Ascending aorta (tissue), 2 donors: ENCODE measurements at regions not wholly inside any gene's neighbourhood (a gene's known extent, or its start where the extent isn't known, plus 50 kb on each side); places are given as distances from the start of the nearest gene placed in this dataset.
"Not testable (repeated sequence)": the region's sequence is repeated elsewhere in the genome, so short reads cannot be mapped to it uniquely, and the experiment has no call there.

Experiments
- DNase-seq, 2 donors: peaks; one replicate each; pipeline ENCODE4 v3.0.0-alpha.2; 2019; ENCODE audit warnings: low spot score in 2 of 2
- H3K27ac ChIP-seq, 2 donors: fragments of 200-600 bp; sonication (generic); one replicate each; pipeline ENCODE4 v1.5.1; 2016 to 2017; ENCODE audit warnings: mild to moderate bottlenecking in 1 of 2
- H3K27me3 ChIP-seq: fragments of 200-600 bp; sonication (generic); one replicate; pipeline ENCODE4 v1.5.1; 2017
- H3K36me3 ChIP-seq, 2 donors: fragments of 200-600 bp; sonication (generic); one replicate each; pipeline ENCODE4 v1.5.1; 2016
- H3K4me1 ChIP-seq, 2 donors: fragments of 200-600 bp; sonication (generic); one replicate each; pipeline ENCODE4 v1.5.1; 2016 to 2017; ENCODE audit warnings: mild to moderate bottlenecking in 1 of 2
- H3K4me3 ChIP-seq, 2 donors: fragments of 200-600 bp; sonication (generic); one replicate each; pipeline ENCODE4 v1.5.1; 2016 to 2017; ENCODE audit warnings: mild to moderate bottlenecking in 1 of 2
- H3K9me3 ChIP-seq, 2 donors: fragments of 200-600 bp; sonication (generic); one replicate each; pipeline ENCODE4 v1.5.1; 2016
- intact Hi-C: fragments of 100-400 bp; cut with DNase I; formaldehyde crosslinking; loops from one replicate; pipeline ENCODE4 v1.15.1; 2023
- TF ChIP-seq, protein P1 (sequence below), 3 experiments: fragments of 200-600 bp in 2 of 3; fragments of 450-650 bp in 1 of 3; sonication (generic) in 2 of 3; IDR thresholded peaks; one replicate each; pipeline ENCODE4 v1.5.1; 2016 to 2019; ENCODE audit warnings: antibody characterized with exemption in 3 of 3, mild to moderate bottlenecking in 1 of 3, moderate library complexity in 1 of 3

DNA sequence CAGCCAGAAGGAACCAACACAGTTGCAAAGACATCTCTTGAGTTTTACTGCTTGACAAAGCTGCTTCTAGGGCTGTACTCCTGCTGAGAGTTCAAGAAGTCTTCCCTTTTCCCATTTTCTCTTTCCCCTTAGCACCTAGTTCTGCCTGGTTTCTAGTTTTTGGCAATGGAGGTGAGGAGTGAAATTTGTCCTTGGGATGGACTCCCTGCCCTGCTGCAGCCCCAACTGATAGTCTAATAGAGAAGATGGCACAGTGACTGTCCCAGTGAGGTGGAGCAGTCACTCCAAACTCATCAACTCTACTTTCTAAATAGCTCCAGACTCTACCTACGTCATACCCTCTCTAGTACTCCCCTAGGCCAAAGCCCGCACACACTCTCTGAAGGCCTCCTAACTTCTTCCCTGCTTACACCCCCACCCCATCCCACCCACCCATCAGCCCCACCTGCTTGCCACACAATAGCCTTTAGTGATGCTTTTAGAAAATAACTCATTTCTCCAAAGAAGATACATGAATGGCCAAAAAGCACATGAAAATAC is 164.4 kb downstream of the DDX1 start:
- no peaks in the 10 kb centered on the region for H3K36me3 ChIP-seq
- H3K4me1 ChIP-seq, result peaks cover 0 to 3% of the 10 kb centered on the region in 2 donors
- TF ChIP-seq, protein P1, sequence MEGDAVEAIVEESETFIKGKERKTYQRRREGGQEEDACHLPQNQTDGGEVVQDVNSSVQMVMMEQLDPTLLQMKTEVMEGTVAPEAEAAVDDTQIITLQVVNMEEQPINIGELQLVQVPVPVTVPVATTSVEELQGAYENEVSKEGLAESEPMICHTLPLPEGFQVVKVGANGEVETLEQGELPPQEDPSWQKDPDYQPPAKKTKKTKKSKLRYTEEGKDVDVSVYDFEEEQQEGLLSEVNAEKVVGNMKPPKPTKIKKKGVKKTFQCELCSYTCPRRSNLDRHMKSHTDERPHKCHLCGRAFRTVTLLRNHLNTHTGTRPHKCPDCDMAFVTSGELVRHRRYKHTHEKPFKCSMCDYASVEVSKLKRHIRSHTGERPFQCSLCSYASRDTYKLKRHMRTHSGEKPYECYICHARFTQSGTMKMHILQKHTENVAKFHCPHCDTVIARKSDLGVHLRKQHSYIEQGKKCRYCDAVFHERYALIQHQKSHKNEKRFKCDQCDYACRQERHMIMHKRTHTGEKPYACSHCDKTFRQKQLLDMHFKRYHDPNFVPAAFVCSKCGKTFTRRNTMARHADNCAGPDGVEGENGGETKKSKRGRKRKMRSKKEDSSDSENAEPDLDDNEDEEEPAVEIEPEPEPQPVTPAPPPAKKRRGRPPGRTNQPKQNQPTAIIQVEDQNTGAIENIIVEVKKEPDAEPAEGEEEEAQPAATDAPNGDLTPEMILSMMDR (IDR thresholded peaks at IDR 0.05), result no peak
- H3K4me3 ChIP-seq, result no peak overlapping the region
- H3K9me3 ChIP-seq, result no peaks in the 10 kb centered on the region
- no peak overlapping the region for H3K27ac ChIP-seq
- intact Hi-C loops, result no loop called here
- H3K27me3 ChIP-seq, result no peaks in the 10 kb centered on the region
- DNase-seq, result no peak

DNA sequence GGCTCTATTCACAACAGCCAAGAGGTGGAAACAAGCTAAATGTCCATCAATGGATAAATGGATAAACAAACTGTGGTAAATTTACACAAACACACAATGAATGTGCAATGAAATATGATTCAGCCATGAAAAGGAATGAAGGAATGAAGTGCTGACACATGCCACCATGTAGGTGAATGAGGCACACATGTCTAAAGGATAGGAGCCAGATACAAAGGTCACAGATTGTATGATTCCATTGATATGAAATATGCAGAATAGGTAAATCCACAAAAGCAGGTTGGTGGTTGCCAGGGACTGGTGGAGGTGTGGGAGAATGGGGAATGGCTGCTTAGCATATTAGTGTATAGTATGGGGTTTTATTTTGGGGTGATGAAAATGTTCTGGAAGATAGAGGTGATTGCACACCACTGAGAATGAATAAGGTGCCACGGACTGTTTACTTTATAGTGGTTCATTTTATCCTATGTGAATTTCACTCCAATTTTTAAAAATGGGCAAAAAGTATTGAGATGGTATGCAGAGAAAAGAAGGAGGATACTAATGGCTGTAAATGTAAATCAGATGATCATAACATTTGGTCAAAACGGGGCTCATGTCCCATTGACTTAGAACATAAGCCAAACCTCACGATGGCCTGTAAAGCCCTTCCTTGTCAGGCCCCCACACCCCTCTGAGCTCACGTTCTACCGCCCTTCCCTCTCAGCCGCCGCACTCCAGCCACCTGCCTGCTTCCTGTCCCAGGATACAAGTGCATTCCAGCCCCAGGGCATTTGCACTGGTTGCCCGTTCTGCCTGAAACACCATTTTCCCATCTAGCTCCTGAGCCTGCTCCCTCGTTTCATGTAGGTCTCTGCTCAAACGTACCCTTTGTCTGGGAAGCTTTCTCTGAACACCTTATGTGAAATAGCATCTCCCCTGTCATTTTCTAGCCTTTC is 165.5 kb downstream of the DDX1 start:
- Histone ChIP-seq H3K4me3 (no peak overlapping the region), H3K9me3 (no peaks in the 10 kb centered on the region), H3K4me1 (peaks cover 0 to 3% of the 10 kb centered on the region in 2 donors), H3K36me3 (no peaks in the 10 kb centered on the region), H3K27me3 (no peaks in the 10 kb centered on the region), H3K27ac (no peak overlapping the region)
- no peak for DNase-seq
- TF ChIP-seq, protein P1 (IDR thresholded peaks at IDR 0.05), result no peak
- intact Hi-C loops, result no loop called here

DNA sequence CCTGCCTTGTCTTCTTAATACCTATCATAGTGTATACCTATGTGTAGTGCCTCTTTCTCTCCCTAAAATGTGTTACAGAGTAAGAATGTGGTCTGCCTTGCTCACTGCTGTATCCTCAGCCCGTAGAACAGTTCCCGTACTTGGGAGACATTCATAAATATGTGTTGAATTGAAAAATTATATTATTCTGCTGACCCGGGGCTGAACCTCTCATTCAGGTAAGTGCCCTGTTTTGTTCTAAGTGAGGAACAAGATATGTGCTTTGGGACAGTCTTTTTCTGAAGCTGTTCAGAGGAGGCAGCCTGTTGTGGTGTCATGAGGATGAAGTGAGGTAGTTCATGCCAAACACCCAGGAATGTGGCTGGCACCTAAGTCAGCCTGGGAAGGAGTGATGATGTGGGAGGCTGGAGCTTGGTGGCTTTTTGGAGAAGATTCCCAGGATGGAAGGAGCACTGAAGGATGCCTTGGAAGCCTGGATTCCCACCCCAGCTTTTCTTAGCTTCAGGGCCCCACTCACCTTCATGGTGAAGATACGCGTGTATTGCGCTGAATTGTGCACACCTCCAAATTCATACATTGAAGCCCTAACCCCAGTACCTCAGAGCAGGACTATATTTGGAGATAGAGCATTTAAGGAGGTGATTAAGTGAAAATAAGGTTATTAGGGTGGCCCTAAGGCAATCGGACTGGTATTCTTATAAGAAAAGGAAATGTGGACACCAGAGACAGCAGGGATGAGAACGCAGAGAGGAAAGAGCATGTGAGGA is 166.3 kb downstream of the DDX1 start:
- no peaks in the 10 kb centered on the region for H3K9me3 ChIP-seq

DNA sequence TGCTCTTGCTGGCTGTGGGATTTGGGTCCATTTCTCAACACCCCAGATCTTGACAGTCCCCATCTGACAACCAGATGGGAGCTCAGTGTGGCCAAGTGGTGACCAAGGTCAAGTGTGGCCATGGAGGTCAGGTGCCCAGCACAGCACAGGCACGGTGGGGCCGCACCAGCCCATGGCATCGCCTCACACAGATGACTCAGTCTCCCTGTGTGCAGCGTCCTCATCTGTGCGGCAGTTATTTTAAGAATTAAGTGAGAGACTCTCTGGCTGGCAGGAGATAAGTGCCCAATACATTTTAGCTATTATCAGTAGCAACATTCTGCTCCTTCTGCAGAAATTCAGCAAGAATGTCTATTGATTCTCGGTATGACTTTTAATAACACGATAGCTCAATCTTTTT is 167.2 kb downstream of the DDX1 start:
- H3K36me3 ChIP-seq, result no peaks in the 10 kb centered on the region
- no peaks in the 10 kb centered on the region for H3K9me3 ChIP-seq
- H3K4me3 ChIP-seq, result no peak overlapping the region
- no peak overlapping the region for H3K27ac ChIP-seq
- TF ChIP-seq, protein P1 (IDR thresholded peaks at IDR 0.05), result no peak
- peaks cover 0 to 3% of the 10 kb centered on the region in 2 donors for H3K4me1 ChIP-seq
- no peaks in the 10 kb centered on the region for H3K27me3 ChIP-seq
- no peak for DNase-seq
- intact Hi-C loops, result no loop called here

More for the DNA sequence above, 166.3 kb downstream of the DDX1 start:
- no peak overlapping the region for H3K27ac ChIP-seq
- no peaks in the 10 kb centered on the region for H3K27me3 ChIP-seq
- no peaks in the 10 kb centered on the region for H3K36me3 ChIP-seq
- peaks cover 0 to 3% of the 10 kb centered on the region in 2 donors for H3K4me1 ChIP-seq
- intact Hi-C loops, result no loop called here
- no peak for DNase-seq
- H3K4me3 ChIP-seq, result no peak overlapping the region
- TF ChIP-seq, protein P1 (IDR thresholded peaks at IDR 0.05), result no peak

DNA sequence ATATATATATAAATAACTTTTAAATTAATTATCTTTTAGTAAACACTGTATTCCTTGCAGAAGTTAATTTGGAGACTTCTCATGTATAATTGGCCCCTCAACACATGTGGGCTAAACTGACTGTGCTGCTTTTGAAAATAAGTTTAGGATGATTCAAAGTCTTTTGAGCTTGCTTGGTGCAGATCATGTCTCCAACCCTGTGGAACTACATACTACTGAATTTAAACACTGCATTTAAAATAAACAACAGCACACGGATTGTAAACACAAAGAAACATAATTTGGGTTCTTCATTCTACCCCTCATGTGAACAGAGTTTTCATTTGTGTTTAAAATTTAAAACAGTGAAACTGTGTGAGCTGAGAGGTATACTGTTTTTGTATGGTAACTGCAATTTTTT is 167.7 kb downstream of the DDX1 start:
- H3K27me3 ChIP-seq, result no peaks in the 10 kb centered on the region
- no peaks in the 10 kb centered on the region for H3K9me3 ChIP-seq
- peaks cover 0 to 2% of the 10 kb centered on the region in 2 donors for H3K4me1 ChIP-seq
- intact Hi-C loops, result no loop called here
- no peaks in the 10 kb centered on the region for H3K36me3 ChIP-seq
- TF ChIP-seq, protein P1 (IDR thresholded peaks at IDR 0.05), result no peak
- no peak overlapping the region for H3K27ac ChIP-seq
- no peak for DNase-seq
- H3K4me3 ChIP-seq, result no peak overlapping the region

DNA sequence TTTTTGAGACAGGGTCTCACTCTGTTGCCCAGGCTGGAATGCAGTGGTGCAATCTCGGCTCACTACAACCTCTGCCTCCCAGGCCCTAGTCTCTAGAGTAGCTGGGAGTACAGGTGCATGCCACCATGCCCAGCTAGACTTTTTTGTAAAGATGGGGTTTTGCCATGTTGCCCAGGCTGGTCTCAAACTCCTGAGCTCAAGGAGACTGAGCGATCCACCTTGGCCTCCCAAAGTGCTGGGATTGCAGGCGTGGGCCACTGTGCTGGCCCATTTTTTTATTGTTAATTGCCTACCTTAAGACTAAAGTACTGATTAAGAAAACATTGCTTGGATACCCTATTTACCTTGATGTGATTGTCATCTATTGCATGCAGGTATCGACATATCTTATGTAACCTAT is 168.1 kb downstream of the DDX1 start:
- DNase-seq, intact Hi-C loops, H3K36me3 ChIP-seq, H3K27ac ChIP-seq, H3K4me1 ChIP-seq, H3K27me3 ChIP-seq, H3K4me3 ChIP-seq, H3K9me3 ChIP-seq: not testable (repeated sequence)
